ENCODE measurements at regions not wholly inside any gene's neighbourhood (a gene's known extent, or its start where the extent isn't known, plus 50 kb on each side); places are given as distances from the start of the nearest gene placed in this dataset.

DNA sequence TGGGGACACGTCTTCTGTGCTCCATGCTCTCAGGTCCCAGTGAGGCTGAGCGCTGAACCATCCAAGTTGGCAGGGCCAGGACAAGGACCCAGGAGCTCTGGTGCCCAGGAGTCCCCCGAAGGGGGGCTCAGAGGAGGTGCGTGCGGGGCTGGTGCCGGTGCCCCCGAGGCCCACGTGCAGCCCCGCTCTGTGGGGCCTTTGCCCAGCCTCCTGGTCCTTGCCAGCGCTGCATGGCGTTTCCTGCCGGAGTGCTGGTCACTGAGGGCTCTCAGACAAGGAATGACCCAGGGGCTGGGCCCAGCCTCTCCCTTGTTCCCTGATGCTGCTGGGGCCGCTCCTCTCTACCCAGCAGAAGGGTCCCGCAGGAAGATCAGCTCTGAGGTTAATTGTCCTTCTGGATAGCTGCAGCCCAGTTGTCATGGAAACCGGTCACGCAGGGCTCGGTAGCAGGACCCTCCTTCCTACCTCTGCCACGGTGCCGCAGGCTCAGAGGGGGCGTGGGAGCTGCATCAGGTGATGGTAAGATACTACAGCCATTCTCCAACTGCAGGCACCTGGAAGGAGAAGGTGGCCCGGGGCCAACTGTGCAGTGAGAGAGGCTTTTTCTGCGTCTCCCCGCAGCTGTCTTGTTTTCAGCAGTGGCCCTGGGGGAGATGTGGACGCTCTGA is 64.5 kb downstream of the RRM2 start:
- H3K36me3 ChIP-seq (replicated peaks in 1 of 2) = no peaks in the 10 kb centered on the region
- WGBS, 4 donors = 83 to 96% (median 91%) methylated on average over 11 to 24 of the region's 24 CpGs
- H3K4me3 ChIP-seq = no peak overlapping the region
- no peaks in the 10 kb centered on the region for H3K27me3 ChIP-seq
- intact Hi-C loops (cut with DNase I) = no loop called here
- no peaks in the 10 kb centered on the region for H3K9me3 ChIP-seq (replicated peaks in 1 of 3)
- DNase-seq = no peak
- H3K27ac ChIP-seq = no peak overlapping the region
- H3K4me1 ChIP-seq (replicated peaks in 1 of 2) = no peaks in the 10 kb centered on the region
- TF ChIP-seq POLR2A (IDR thresholded peaks at IDR 0.05) = no peak
- TF ChIP-seq, protein P1, sequence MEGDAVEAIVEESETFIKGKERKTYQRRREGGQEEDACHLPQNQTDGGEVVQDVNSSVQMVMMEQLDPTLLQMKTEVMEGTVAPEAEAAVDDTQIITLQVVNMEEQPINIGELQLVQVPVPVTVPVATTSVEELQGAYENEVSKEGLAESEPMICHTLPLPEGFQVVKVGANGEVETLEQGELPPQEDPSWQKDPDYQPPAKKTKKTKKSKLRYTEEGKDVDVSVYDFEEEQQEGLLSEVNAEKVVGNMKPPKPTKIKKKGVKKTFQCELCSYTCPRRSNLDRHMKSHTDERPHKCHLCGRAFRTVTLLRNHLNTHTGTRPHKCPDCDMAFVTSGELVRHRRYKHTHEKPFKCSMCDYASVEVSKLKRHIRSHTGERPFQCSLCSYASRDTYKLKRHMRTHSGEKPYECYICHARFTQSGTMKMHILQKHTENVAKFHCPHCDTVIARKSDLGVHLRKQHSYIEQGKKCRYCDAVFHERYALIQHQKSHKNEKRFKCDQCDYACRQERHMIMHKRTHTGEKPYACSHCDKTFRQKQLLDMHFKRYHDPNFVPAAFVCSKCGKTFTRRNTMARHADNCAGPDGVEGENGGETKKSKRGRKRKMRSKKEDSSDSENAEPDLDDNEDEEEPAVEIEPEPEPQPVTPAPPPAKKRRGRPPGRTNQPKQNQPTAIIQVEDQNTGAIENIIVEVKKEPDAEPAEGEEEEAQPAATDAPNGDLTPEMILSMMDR (IDR thresholded peaks at IDR 0.05) = no peak

GRCh38 chr2:10187661-10188060 is 65.1 kb downstream of the RRM2 start:
- Histone ChIP-seq H3K27me3 (no peaks in the 10 kb centered on the region), H3K36me3 (replicated peaks in 1 of 2) (no peaks in the 10 kb centered on the region), H3K27ac (no peak overlapping the region), H3K9me3 (replicated peaks in 1 of 3) (no peaks in the 10 kb centered on the region), H3K4me3 (no peak overlapping the region), H3K4me1 (replicated peaks in 1 of 2) (no peaks in the 10 kb centered on the region)
- TF ChIP-seq POLR2A (IDR thresholded peaks at IDR 0.05) = no peak
- TF ChIP-seq, protein P1 (IDR thresholded peaks at IDR 0.05) = no peak
- no peak for DNase-seq
- 92 to 100% (median 94%) methylated on average over 3 to 14 of the region's 14 CpGs for WGBS, 4 donors
- intact Hi-C loops (cut with DNase I) = no loop called here

- no peak overlapping the region for H3K27ac ChIP-seq
- intact Hi-C loops (cut with DNase I) = no loop called here
- no peaks in the 10 kb centered on the region for H3K36me3 ChIP-seq (replicated peaks in 1 of 2)
- TF ChIP-seq, protein P1 (IDR thresholded peaks at IDR 0.05) = peak in 3 of 6 experiments; percentile 12 to 24 (median 20)
- TF ChIP-seq POLR2A (IDR thresholded peaks at IDR 0.05) = no peak
- no peaks in the 10 kb centered on the region for H3K27me3 ChIP-seq
- H3K9me3 ChIP-seq (replicated peaks in 1 of 3) = no peaks in the 10 kb centered on the region
- H3K4me3 ChIP-seq = no peak overlapping the region
- 94 to 100% (median 96%) methylated on average over 2 to 7 of the region's 7 CpGs for WGBS, 4 donors
- no peak for DNase-seq
- H3K4me1 ChIP-seq (replicated peaks in 1 of 2) = no peaks in the 10 kb centered on the region
These were observed 65.7 kb downstream of the RRM2 start for GRCh38 chr2:10188211-10188610.

DNA sequence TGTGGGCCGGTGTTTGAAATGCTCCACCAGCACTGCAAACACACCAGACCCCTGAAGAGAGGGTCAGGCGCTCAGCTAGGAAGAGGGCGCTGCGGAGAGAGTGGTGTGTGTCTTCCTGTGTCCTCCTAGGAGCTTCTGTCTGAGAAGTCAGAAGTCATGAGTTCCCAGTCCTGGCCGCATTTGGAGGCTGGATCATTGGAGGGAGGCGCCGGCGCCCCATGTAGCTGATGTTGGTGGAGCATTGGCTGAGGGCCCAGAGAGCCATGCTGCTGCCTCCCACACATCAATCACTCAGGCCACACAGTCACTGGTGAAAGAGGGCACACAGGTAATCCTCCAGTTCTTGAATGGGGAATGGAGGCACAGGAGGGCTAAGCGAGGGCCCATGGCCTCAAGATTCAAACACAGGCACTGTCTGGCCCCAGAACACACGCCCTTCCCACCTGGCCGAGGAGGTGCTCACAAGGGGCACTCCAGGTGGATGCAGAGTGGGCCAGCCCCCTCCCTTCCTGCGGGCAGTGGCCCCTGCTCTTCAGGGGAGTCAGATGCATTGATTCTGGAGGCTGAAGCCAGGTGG is 66.3 kb downstream of the RRM2 start:
- intact Hi-C loops (cut with DNase I) = no loop called here
- no peak overlapping the region for H3K27ac ChIP-seq
- no peaks in the 10 kb centered on the region for H3K4me1 ChIP-seq (replicated peaks in 1 of 2)
- WGBS, 4 donors = 97 to 100% (median 99%) methylated on average over 4 to 12 of the region's 12 CpGs
- H3K9me3 ChIP-seq (replicated peaks in 1 of 3) = no peaks in the 10 kb centered on the region
- TF ChIP-seq, protein P1 (IDR thresholded peaks at IDR 0.05) = no peak
- TF ChIP-seq POLR2A (IDR thresholded peaks at IDR 0.05) = no peak
- DNase-seq = no peak
- no peaks in the 10 kb centered on the region for H3K27me3 ChIP-seq
- no peak overlapping the region for H3K4me3 ChIP-seq
- H3K36me3 ChIP-seq (replicated peaks in 1 of 2) = no peaks in the 10 kb centered on the region

Measured in adrenal gland (tissue), 9 donors.